Right lobe of liver (tissue), 4 donors: ENCODE measurements at regions not wholly inside any gene's neighbourhood (a gene's known extent, or its start where the extent isn't known, plus 50 kb on each side); places are given as distances from the start of the nearest gene placed in this dataset.

Experiments
- POLR2A ChIP-seq: fragments of 450-650 bp; IDR thresholded peaks from one replicate; pipeline ENCODE4 v1.6.1; 2017; ENCODE audit warnings: antibody characterized with exemption, mild to moderate bottlenecking
- TF ChIP-seq, protein P1 (sequence below), 4 donors: fragments of 200-600 bp in 3 of 4; fragments of 450-650 bp in 1 of 4; IDR thresholded peaks; one replicate each; pipeline versions ENCODE4 v1.5.1 to v1.8.0; 2016 to 2022; ENCODE audit warnings: antibody characterized with exemption in 4 of 4, mild to moderate bottlenecking in 2 of 4
- donor health status: DM: no; HTN: no; CAD: no.
- donor health status: DM: no; HTN: no; CAD: no.
- donor health status: DM: no; HTN: yes; CAD: no.

DNA sequence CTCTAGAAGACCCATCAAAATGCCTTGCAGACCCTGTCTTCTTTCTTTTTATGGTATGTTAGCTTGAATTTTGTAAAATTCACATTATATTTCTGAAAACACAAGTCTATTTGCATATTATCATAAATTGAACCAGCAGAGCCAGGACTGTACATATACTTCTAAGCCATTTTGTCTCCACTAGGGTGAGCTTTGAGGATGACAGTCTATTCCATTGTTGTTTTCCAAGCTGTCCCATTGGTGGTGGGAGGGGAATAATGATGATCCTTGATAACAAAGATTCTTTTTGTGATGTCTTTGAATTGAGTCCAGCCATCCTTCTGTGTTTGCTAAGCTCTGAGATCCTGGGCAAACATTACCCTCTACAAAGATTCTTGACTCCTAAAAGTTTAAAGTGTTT is 359.3 kb upstream of the PCDH20 start:
- TF ChIP-seq, protein P1, sequence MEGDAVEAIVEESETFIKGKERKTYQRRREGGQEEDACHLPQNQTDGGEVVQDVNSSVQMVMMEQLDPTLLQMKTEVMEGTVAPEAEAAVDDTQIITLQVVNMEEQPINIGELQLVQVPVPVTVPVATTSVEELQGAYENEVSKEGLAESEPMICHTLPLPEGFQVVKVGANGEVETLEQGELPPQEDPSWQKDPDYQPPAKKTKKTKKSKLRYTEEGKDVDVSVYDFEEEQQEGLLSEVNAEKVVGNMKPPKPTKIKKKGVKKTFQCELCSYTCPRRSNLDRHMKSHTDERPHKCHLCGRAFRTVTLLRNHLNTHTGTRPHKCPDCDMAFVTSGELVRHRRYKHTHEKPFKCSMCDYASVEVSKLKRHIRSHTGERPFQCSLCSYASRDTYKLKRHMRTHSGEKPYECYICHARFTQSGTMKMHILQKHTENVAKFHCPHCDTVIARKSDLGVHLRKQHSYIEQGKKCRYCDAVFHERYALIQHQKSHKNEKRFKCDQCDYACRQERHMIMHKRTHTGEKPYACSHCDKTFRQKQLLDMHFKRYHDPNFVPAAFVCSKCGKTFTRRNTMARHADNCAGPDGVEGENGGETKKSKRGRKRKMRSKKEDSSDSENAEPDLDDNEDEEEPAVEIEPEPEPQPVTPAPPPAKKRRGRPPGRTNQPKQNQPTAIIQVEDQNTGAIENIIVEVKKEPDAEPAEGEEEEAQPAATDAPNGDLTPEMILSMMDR (IDR thresholded peaks at IDR 0.05) = no peak
- TF ChIP-seq POLR2A = no peak
